ENCODE measurements at regions not wholly inside any gene's neighbourhood (a gene's known extent, or its start where the extent isn't known, plus 50 kb on each side); places are given as distances from the start of the nearest gene placed in this dataset.

GRCh38 chr3:64438066-64438465 lies 212.8 kb upstream of the PRICKLE2 start:
- TF ChIP-seq ZNF274 (IDR thresholded peaks at IDR 0.05; ENCODE audit: low read depth, low read length) (no peak), YY1 (IDR thresholded peaks at IDR 0.05; ENCODE audit: insufficient read depth, insufficient read length) (no peak)
